K562 (cell line): ENCODE measurements at regions not wholly inside any gene's neighbourhood (a gene's known extent, or its start where the extent isn't known, plus 50 kb on each side); places are given as distances from the start of the nearest gene placed in this dataset.

Source experiments
- CHD1 ChIP-seq: fragments of 200-600 bp; sonication (generic); IDR thresholded peaks from one replicate; pipeline ENCODE4 v1.6.1; 2012; ENCODE audit warnings: mild to moderate bottlenecking, moderate library complexity, low read length, inconsistent platforms
- FUS ChIP-seq: fragments of 200-400 bp; formaldehyde crosslinking; optimal IDR thresholded peaks from 2 replicates; pipeline ENCODE3; 2017; ENCODE audit warnings: low read depth, low read length
- HBP1 ChIP-seq: fragments of 450-650 bp; formaldehyde crosslinking; IDR thresholded peaks from 2 replicates; pipeline ENCODE4 v1.4.0; 2022; ENCODE audit warnings: missing genetic modification characterization
- MAFG ChIP-seq: fragments of 450-650 bp; conservative IDR thresholded peaks from 2 replicates; pipeline ENCODE4 v1.6.1; 2016; ENCODE audit warnings: missing genetic modification characterization, missing compliant biosample characterization
- MYNN ChIP-seq, 2 experiments: sonication (generic); formaldehyde crosslinking in 1 of 2; IDR thresholded peaks; 2 replicates each; pipeline versions ENCODE4 v1.5.0 to v1.6.1; 2016 to 2020; ENCODE audit warnings: antibody characterized with exemption in 1 of 2, missing genetic modification reagents in 1 of 2
- POLR2A ChIP-seq: fragments of 450-650 bp; conservative IDR thresholded peaks from 2 replicates; pipeline ENCODE4 v1.6.1; 2016
- PRDM10 ChIP-seq: fragments of 450-650 bp; IDR thresholded peaks from 2 replicates; pipeline ENCODE4 v1.6.1; 2018; ENCODE audit not compliant: partially characterized antibody
- SETDB1 ChIP-seq: IDR thresholded peaks from one replicate; pipeline ENCODE4 v1.6.1; 2012; ENCODE audit warnings: low read length, control low read depth, inconsistent platforms
- SUPT5H ChIP-seq: fragments of 450-650 bp; IDR thresholded peaks from 2 replicates; pipeline ENCODE4 v1.6.1; 2016
- UBTF ChIP-seq, 2 experiments: IDR thresholded peaks; 2 replicates each; pipeline ENCODE4 v1.6.1; 2012; ENCODE audit warnings: improper control_type of control experiment in 2 of 2, low read depth in 2 of 2, low read length in 2 of 2, borderline replicate concordance in 1 of 2
- ZKSCAN1 ChIP-seq: fragments of 150-350 bp; IDR thresholded peaks from 2 replicates; pipeline ENCODE4 v1.6.1; 2016; ENCODE audit warnings: low read depth, low read length
- ZNF780A ChIP-seq: fragments of 250-450 bp; sonication (Bioruptor Pico); IDR thresholded peaks from 2 replicates; pipeline ENCODE4 v1.5.0; 2021; ENCODE audit warnings: mild to moderate bottlenecking
- TF ChIP-seq, protein P1 (sequence below): fragments of 250-450 bp; sonication (Bioruptor Pico); IDR thresholded peaks from 2 replicates; pipeline ENCODE4 v1.5.0; 2020; ENCODE audit warnings: mild to moderate bottlenecking

GRCh38 chr10:31239961-31240360, 79.1 kb upstream of the ZEB1 start:
- TF ChIP-seq POLR2A: no peak
- TF ChIP-seq MYNN (IDR thresholded peaks at IDR 0.05): no peak
- no peak for TF ChIP-seq MYNN (CRISPR knock-in tag; IDR thresholded peaks at IDR 0.05)
- no peak for TF ChIP-seq SUPT5H
- no peak for TF ChIP-seq ZNF780A (CRISPR knock-in tag)
- TF ChIP-seq MAFG (tag): no peak
- TF ChIP-seq, protein P1, sequence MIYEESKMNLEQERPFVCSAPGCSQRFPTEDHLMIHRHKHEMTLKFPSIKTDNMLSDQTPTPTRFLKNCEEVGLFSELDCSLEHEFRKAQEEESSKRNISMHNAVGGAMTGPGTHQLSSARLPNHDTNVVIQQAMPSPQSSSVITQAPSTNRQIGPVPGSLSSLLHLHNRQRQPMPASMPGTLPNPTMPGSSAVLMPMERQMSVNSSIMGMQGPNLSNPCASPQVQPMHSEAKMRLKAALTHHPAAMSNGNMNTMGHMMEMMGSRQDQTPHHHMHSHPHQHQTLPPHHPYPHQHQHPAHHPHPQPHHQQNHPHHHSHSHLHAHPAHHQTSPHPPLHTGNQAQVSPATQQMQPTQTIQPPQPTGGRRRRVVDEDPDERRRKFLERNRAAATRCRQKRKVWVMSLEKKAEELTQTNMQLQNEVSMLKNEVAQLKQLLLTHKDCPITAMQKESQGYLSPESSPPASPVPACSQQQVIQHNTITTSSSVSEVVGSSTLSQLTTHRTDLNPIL (CRISPR knock-in tag): no peak
- TF ChIP-seq SETDB1: no peak
- no peak for TF ChIP-seq UBTF (IDR thresholded peaks at IDR 0.05; ENCODE audit: borderline replicate concordance in 1 of 2, low read depth in 2 of 2, low read length in 2 of 2)
- no peak for TF ChIP-seq PRDM10
- TF ChIP-seq HBP1: no peak
- TF ChIP-seq CHD1: no peak
- no peak for TF ChIP-seq FUS
- no peak for TF ChIP-seq ZKSCAN1
